ENCODE measurements at regions not wholly inside any gene's neighbourhood (a gene's known extent, or its start where the extent isn't known, plus 50 kb on each side); places are given as distances from the start of the nearest gene placed in this dataset.

GRCh38 chr18:2336690-2337392 is 234.5 kb downstream of the METTL4 start:
- H3K27me3 ChIP-seq (ENCODE audit: insufficient read depth, low read length, poor library complexity) = peaks cover 7% of the 10 kb centered on the region
- H3K9ac ChIP-seq (ENCODE audit: low read depth, low read length) = no peak overlapping the region
- no peaks in the 10 kb centered on the region for H3K79me2 ChIP-seq (ENCODE audit: insufficient read depth, low read length)
- TF ChIP-seq EZH2 (IDR thresholded peaks at IDR 0.05; ENCODE audit: borderline replicate concordance, low read depth, low read length, severe bottlenecking) = no peak
- no peak for TF ChIP-seq CTCF (IDR thresholded peaks at IDR 0.05; ENCODE audit: borderline replicate concordance, extremely low read depth, low read length, poor library complexity, severe bottlenecking)
- H4K20me1 ChIP-seq (ENCODE audit: insufficient read depth, low read length) = no peaks in the 10 kb centered on the region
- H3K4me2 ChIP-seq (ENCODE audit: insufficient read depth, low read length) = no peak overlapping the region
- no peaks in the 10 kb centered on the region for H3K36me3 ChIP-seq (ENCODE audit: insufficient read depth, low read length)
- peaks cover 5% of the 10 kb centered on the region; the same call in 1 of the 2 replicates for H3K4me1 ChIP-seq (ENCODE audit: insufficient read depth, low read length)
- H2AFZ ChIP-seq (ENCODE audit: low read depth, low read length) = no peak overlapping the region
- no peak for DNase-seq
- H3K9me3 ChIP-seq (ENCODE audit: insufficient read depth, low read length, severe bottlenecking) = no peaks in the 10 kb centered on the region
- no peak overlapping the region for H3K4me3 ChIP-seq (ENCODE audit: low read depth in 1 of 2, low read length in 2 of 2)
- ATAC-seq (ENCODE audit: insufficient read depth, low read depth) = no peak
- H3K27ac ChIP-seq (ENCODE audit: low read length) = no peak overlapping the region

DNA sequence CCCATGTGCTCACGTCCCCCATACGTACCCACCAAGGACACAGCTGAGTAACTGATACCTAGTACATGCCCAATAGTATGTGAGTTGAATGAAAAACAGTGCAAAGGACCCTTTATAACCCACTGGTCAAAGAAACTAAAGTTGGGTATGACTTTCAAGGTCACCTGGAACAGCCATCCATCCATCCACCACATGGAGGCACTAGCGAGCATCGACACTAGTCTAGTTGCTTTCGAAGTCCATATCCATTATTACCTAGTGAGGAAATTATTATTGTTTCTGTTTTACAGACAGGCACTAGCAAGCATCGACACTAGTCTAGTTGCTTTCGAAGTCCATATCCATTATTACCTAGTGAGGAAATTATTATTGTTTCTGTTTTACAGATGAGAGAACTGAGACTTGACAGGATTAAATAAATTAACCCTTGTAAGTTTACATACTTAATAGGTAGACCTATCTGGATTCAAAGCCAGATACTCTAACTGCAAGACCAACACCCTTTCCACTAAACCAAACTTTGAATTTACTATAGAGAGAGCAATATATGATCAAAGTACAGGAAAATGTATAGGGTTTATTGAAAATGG is 233.7 kb downstream of the METTL4 start:
- H3K4me2 ChIP-seq (ENCODE audit: insufficient read depth, low read length) = no peak overlapping the region
- DNase-seq (peak; percentile 45), ATAC-seq (ENCODE audit: insufficient read depth, low read depth) (0 out of 3 replicates have a peak, but pooled peaks have one; percentile 40)

DNA sequence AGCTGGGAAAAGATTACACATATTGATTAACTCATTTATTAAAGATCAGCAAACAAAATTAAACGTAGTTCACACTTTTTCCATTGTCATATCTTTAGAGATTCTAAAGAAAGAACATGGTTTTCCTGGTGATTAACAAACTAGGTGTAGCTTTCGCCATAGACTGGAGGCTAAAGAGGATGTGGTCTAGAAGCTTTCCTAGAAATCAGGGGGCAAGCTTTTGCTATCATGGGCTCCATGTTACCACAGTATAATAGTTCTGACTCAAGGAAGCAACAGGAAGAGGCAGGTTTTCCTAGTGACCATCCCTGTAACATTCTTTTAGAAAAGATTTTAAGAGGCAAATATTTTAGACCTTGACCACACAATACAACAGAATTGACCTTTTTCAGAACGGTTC is 232.7 kb downstream of the METTL4 start:
- no peak for TF ChIP-seq CTCF (IDR thresholded peaks at IDR 0.05; ENCODE audit: borderline replicate concordance, extremely low read depth, low read length, poor library complexity, severe bottlenecking)
- TF ChIP-seq EZH2 (IDR thresholded peaks at IDR 0.05; ENCODE audit: borderline replicate concordance, low read depth, low read length, severe bottlenecking) = no peak
- DNase-seq = no peak

More for the DNA sequence above, 233.7 kb downstream of the METTL4 start:
- no peaks in the 10 kb centered on the region for H3K36me3 ChIP-seq (ENCODE audit: insufficient read depth, low read length)
- H3K27me3 ChIP-seq (ENCODE audit: insufficient read depth, low read length, poor library complexity) = peaks cover 4% of the 10 kb centered on the region
- H3K79me2 ChIP-seq (ENCODE audit: insufficient read depth, low read length) = no peaks in the 10 kb centered on the region
- no peaks in the 10 kb centered on the region for H3K9me3 ChIP-seq (ENCODE audit: insufficient read depth, low read length, severe bottlenecking)
- no peak overlapping the region for H3K9ac ChIP-seq (ENCODE audit: low read depth, low read length)
- no peak overlapping the region for H3K27ac ChIP-seq (ENCODE audit: low read length)
- peak; percentile 69 for TF ChIP-seq CTCF (IDR thresholded peaks at IDR 0.05; ENCODE audit: borderline replicate concordance, extremely low read depth, low read length, poor library complexity, severe bottlenecking)
- TF ChIP-seq EZH2 (IDR thresholded peaks at IDR 0.05; ENCODE audit: borderline replicate concordance, low read depth, low read length, severe bottlenecking) = no peak
- no peaks in the 10 kb centered on the region for H4K20me1 ChIP-seq (ENCODE audit: insufficient read depth, low read length)
- no peak overlapping the region for H3K4me3 ChIP-seq (ENCODE audit: low read depth in 1 of 2, low read length in 2 of 2)
- H3K4me1 ChIP-seq (ENCODE audit: insufficient read depth, low read length) = peaks cover 5% of the 10 kb centered on the region; the same call in 1 of the 2 replicates
- H2AFZ ChIP-seq (ENCODE audit: low read depth, low read length) = no peak overlapping the region

More for the DNA sequence above, 232.7 kb downstream of the METTL4 start:
- Histone ChIP-seq H3K4me3 (ENCODE audit: low read depth in 1 of 2, low read length in 2 of 2) (no peak overlapping the region), H3K27ac (ENCODE audit: low read length) (no peak overlapping the region), H3K4me2 (ENCODE audit: insufficient read depth, low read length) (no peak overlapping the region), H3K79me2 (ENCODE audit: insufficient read depth, low read length) (no peaks in the 10 kb centered on the region), H4K20me1 (ENCODE audit: insufficient read depth, low read length) (no peaks in the 10 kb centered on the region), H3K4me1 (ENCODE audit: insufficient read depth, low read length) (peaks cover 5% of the 10 kb centered on the region; the same call in 1 of the 2 replicates), H3K9ac (ENCODE audit: low read depth, low read length) (no peak overlapping the region), H3K36me3 (ENCODE audit: insufficient read depth, low read length) (no peaks in the 10 kb centered on the region), H3K27me3 (ENCODE audit: insufficient read depth, low read length, poor library complexity) (no peaks in the 10 kb centered on the region), H3K9me3 (ENCODE audit: insufficient read depth, low read length, severe bottlenecking) (no peaks in the 10 kb centered on the region), H2AFZ (ENCODE audit: low read depth, low read length) (no peak overlapping the region)
- ATAC-seq (ENCODE audit: insufficient read depth, low read depth) = no peak

Measured in DND-41 (cell line).